GM18526 (cell line): ENCODE measurements at regions not wholly inside any gene's neighbourhood (a gene's known extent, or its start where the extent isn't known, plus 50 kb on each side); places are given as distances from the start of the nearest gene placed in this dataset.

ENCODE experiments used
- POLR2A ChIP-seq: IDR thresholded peaks from 3 replicates; pipeline ENCODE4 v1.6.1; 2011; ENCODE audit not compliant: insufficient read length; ENCODE audit errors: extremely low read depth

DNA sequence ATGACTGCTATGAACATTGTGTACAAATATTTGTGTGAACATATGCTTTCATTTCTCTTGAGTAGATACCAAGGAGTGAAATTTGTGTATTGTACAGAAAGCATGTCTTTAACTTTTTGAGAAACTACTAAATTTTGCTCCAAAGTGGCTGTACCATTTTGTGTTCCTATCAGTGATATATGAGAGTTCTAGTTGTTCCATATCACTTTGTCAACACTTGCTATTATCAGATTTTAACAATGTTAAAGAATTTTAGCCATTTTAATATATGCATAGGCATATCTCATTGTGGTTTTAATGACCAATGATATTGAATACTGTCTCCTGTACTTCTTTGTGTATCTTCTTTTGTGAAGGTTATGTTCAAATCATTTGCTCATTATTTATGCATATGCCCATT is 142.9 kb upstream of the NR3C1 start:
- TF ChIP-seq POLR2A, result no peak

DNA sequence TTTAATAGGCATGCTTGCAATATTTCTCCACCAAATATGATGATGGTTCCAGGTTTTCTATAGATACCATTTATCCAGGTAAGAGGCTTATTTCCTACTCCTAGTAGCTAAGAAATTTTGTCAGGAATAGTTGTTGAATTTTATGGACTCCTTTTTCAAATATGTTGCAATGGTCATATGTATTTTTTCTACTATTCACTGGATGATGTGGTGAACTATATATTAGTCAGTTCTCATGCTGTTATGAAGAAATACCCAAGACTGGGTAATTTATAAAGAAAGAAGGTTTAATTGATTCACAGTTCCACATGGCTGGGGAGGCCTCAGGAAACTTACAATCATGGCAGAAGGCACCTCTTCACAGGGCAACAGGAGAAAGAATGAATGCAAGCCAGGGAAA is 141.1 kb upstream of the NR3C1 start:
- no peak for TF ChIP-seq POLR2A

DNA sequence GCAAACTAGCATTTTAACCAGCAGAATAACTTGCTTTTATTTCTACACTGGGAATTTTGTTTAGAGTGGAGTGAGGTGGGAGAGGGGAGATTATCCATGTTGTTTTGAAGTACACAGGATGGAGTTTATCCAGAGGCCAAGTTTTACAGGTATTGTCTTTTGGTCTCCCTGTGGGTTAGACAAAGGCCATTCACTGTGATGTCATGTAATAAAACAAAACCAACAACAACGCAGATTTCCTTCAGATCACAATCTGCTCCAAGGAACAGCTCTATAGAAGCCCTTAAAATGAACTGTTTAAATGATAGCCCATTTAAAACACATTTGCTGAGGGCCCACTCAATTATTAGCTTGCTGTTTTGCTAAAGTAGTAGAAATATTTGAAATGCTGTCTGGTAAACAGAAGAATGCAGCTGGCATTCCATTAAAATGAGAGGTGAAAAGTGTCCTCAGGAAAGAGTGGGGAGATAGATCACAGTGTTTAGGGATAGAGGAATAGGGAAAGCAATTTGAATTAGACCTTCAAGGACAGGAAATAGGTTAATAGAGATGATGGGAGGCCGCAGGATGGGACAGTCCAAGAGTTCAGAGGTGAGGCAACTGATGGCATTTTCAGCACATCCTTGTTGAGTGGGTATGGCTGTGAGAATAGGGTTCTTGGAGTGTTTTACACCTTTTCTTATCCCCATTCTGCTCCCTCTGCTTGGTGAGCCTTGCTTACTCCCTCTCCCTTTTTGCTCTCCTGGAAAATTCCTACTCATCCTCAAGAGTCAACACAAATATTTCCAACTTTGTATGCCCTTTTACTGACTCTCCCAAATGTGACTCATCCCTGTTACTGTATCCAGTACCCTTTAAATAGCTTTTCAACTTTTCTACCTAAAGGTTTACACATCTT is 140.1 kb upstream of the NR3C1 start:
- TF ChIP-seq POLR2A, result no peak

DNA sequence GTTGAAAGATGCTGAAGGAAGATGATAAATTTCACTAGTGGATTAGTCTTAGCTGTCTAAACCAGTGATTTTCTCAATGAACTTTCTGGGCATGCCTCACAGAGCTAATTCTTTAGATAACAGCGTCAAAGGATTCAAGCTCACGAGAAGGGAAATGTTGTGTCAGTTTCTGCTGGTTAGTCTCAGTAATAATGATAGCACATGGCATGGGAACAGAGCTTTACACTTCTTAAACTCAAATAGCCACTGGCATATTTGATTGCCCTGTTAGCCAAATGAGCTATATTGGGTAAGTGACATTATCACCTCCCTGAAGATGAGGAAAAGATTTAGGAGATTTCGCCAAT is 139.3 kb upstream of the NR3C1 start:
- TF ChIP-seq POLR2A, result no peak

DNA sequence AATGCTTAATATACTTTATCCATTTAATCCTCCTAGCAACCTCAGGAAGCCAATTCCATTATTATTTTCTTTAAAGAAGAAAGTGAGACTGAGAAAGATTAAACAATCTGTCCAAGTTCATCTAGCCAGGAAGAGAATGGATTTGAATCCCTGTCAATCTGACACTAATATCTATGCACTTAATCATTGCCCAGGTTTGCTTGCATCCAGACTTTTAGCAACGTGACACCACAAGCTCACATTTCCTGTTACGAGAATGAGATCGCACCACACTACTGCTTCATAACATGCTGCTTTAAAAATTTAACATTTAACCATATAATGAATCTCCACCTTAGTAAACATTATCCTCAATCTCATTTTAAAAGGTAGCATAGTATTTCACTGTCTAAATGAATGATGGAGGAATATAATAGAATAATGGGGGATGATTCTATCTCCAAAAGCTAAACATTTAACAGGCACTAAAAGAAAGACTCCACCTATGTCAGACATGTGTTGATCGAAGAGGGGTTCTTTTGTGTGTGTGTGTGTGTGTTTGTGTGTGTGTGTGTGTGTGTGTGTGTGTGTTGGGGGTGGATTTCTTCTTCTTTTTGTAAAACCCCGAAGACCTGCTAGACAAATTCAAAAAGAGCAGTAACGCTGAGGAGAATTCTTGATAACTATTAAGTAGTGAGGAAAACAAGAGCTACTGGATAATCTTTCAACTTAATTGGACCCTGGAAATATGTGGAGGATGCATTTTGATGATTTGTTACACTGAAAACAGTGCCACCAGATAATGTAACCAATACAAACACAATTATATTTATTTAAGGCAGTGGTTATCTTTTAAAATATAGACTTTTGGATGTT is 138.7 kb upstream of the NR3C1 start:
- no peak for TF ChIP-seq POLR2A

DNA sequence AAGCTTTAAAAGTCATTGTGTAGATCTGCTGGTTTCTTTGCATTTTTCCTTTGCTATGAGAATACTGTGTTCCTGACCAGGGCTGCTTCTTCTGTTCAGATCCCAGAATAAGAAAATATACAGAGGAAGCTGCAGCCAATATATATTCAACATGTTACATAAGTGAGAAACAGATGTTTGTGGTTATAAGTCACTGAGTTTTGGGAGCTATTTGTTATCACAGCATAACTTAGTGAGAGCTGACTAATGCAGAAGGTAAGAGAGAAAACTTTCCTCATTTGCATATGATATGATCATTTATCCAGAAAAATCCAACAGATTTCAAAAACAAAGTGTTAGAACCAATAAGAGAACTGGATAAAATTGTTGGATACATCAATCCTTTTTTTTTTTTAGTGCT is 136.3 kb upstream of the NR3C1 start:
- TF ChIP-seq POLR2A, result no peak

DNA sequence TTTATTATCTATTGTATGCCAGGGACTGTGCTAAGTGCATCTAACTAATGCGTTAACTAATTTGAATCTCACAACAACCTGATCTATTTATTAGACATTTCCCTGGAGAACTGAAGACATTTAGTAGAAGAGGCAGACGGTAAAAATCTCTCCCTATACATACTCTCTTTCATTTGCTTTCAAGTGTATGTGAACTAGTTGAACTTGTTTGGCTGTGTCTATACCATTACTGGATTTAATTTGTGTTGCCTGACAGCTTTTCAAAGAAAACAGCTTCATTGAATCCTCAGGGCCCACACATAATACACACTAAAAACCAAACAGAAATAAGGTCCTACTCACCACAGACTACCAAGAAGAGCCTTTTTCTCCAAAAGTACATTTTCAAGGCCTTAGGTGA is 133.6 kb upstream of the NR3C1 start:
- no peak for TF ChIP-seq POLR2A

DNA sequence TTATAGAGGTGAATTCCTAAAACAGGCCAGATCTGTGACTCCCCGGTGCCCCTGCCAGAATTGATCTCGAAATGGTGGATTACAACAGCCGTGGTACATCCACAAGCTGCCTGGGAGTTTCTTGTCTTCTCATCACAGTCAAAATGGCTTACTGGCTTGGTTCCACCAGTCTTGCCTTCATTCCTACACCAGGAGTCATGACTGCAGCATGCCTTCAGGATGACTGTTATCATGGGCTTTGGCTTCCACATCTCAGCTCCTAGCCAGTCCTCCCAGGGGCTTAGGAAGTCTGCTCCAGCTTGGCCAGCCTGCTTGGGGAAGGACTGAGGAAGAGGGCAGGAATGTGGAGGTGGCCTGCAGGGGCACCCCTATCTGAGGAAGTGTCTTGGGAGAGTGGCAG is 132.9 kb upstream of the NR3C1 start:
- TF ChIP-seq POLR2A, result no peak

DNA sequence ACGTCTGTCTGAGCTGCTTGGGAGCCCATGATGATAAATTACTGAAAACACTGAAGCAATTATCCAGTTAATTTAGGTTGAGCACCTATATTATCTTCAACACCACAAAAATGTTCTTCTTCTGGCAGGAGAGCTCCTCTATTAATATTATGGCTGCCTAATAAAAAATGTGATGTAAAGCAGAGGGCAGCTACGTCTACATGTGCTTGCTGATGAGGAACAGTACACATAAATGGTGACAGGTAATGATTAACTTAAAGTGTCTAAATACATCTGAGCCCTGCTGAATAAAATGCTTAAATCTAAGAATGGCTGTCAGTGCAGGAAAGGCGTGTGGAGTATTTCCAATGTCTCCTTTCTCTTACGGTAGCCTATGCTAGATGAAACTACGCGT is 131.3 kb upstream of the NR3C1 start:
- no peak for TF ChIP-seq POLR2A

DNA sequence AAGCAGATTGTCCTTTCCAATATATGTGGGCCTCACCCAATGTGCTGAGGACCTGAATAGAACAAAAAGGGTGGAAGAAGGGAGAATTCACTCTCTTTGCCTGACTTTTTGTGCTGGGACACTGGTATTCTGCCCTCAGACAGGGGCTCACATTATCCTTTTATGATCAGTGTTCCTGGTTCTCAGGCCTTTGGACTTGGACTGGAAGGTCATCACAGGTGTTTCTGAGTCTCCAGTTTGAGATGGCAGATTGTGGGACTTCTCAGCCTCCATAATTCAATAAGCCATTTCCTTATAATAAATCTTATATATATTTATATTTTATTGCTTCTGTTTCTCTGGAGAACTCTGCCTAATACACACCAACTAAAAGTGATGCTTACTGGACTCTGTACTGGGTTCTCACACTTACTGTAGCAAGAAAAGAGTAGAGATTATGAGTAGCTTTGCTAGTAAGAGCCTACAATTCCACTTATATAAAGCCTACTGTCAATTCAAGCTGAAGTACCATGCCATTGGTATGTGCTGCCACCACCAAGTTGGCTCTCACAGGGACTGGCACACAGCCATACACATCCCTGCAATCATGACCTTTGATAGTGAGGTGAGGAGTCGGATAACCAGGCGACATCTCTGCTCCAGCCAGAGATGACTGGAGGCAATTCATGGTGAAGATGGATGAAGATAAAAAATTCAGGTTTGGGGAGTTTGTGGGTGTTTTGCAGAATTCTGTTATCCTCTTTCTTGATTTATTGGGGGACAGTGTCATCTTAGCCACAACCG is 130.7 kb upstream of the NR3C1 start:
- TF ChIP-seq POLR2A, result no peak

DNA sequence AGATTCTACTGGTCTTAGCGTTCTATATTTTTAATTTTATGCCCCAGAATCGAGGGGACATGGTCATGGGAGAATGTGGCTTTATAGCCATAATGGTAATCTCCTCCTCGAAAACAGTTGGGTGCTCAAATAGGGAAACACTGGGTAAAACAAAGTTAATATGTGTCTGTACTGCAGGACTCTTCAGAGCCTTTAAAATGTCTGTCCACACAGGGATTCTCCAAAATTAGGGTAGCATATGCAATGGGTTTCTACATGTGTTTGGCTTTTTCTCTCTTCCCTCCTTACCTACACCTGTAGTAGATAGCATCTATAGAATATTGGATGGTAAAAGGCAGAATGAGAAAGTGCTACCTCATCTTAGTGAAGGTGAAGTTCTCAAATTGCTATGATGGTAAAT is 130.0 kb upstream of the NR3C1 start:
- no peak for TF ChIP-seq POLR2A

DNA sequence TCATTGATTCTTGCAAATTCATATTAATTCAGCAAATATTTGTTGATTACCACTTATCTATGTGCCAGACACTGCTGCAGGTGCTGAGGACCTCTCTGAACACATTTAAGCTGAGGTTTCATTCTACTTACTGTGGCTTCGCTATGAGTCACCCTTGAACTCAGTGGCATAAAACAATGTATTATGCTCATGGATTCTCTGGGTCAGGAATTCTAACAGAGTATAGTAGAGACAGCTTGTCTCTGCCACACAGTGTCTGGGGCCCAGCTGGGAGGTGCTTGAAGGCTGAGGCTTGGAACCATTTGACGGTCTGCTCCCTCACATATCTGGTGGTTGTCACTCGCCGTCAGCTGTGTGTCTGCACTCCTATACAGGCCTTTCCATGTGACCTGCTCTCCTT is 124.3 kb upstream of the NR3C1 start:
- no peak for TF ChIP-seq POLR2A

DNA sequence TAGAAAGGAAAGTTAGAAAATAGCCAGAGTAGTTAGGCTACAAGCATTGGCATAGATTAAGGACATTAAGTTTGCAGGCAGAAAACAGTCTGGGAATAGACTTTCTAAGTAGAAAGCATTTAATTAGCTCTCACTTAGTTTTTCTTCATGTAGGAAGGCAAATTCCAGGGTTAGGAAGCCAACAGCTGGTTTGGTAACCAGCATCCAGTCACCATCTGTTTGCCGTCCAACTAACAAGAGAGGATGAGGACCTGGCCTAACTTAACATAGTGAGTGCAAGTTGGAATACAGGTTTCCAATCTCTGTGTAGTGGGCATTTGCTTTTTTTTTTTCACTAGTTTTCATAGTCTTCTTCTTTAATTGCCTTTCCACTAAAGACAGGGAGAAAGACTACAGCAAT is 121.7 kb upstream of the NR3C1 start:
- no peak for TF ChIP-seq POLR2A

DNA sequence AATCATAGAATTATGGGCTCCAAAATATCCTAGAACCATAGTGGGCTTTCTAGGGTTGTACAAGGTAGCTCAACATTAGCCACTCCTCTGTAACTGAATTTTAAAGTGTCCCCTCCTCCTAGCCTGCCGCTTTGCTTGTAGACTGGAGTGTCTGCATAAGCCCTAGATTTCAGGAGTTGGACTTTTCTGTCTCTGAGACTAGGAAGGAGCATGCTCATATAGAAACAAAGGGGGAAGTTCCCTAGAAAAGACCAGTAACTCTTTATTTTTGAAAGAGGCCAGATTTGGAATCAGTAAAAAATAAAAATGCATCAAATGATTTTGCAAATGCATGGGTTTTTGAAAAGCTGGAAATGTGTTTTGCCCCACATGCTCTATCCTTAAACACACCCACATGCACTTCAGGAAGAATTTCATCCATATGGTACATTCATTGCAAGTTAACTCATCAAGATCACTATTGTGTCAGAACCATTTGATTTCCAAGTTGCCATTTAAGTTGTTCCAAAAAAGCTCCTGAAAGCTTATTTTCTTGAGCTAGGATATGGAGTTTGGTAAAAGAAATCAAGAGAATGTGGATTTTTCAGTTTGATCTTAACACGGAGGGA is 121.0 kb upstream of the NR3C1 start:
- no peak for TF ChIP-seq POLR2A

DNA sequence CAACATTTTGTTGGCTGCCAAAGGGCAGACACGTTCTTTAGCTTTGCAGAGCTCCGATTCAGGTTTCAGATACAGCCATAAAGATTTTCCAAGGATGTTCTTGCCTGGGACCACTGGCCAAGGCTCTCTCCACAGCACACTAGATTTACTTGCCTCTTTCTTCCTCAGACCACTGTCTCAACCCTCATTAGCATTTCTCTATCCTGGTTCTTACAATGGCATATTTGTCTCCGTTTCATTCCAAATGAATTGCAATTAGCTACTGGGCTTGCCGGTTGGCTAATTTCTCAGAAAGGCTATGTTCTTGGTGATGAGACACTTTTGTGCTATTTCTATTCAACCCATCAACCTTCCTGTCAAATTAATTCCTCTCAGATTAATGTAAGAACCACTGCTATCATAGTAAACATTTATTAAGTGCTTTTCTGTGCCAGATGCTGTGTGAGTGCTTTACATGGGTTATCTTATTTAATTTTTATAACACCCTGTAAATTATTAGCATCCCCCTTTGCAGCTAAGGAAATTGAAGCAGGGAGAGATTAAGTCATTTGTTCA is 118.4 kb upstream of the NR3C1 start:
- no peak for TF ChIP-seq POLR2A

DNA sequence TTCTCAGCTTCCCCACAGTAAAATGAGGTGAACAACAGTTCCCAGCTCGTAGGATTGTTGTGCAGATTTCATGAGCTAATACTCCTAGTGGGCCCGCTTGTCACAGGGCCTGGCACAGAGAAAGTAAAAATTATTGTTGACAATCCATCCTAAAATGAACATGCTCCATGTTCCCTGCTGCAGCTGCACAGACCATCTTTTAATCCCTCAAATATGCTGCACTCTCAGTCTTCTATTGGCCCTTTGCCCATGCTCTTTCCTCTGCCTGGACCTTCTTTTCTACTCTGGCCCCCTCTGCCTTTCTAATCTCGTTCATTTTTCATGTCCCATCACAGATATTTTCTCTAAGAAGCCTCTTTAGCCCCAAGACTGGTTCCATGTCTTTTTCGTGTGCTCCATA is 117.7 kb upstream of the NR3C1 start:
- TF ChIP-seq POLR2A, result no peak

DNA sequence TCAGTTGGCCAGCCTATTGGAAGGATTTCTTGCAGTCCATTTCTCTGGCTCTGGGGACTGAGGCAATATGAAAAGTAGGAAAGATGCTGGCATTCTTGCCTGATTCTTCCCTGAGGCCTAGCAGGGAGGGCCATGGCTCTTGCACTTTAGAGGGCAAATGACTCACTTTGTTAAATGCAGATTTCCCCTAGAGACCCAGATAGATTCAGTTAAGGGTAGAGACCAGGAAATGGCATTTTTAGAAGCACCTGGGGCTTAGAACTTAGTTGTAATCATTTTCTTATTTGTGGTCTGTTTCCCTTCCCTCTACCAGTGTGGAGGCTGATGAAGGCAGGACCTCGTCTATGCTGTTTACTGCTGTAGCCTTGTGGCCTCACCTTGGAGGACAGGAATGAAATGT is 112.8 kb upstream of the NR3C1 start:
- no peak for TF ChIP-seq POLR2A
